Stimulated activated CD4-positive, alpha-beta T cell treated with anti-CD3 and anti-CD28 coated beads, TNF-alpha, amount 100 ng/mL, for 1 hour (primary cell): ENCODE measurements at regions not wholly inside any gene's neighbourhood (a gene's known extent, or its start where the extent isn't known, plus 50 kb on each side); places are given as distances from the start of the nearest gene placed in this dataset.

Experiments
- DNase-seq, 3 donors: peaks; one replicate each; pipeline ENCODE4 v3.0.0-alpha.2; 2020; ENCODE audit warnings: low read depth in 3 of 3, low spot score in 1 of 3

DNA sequence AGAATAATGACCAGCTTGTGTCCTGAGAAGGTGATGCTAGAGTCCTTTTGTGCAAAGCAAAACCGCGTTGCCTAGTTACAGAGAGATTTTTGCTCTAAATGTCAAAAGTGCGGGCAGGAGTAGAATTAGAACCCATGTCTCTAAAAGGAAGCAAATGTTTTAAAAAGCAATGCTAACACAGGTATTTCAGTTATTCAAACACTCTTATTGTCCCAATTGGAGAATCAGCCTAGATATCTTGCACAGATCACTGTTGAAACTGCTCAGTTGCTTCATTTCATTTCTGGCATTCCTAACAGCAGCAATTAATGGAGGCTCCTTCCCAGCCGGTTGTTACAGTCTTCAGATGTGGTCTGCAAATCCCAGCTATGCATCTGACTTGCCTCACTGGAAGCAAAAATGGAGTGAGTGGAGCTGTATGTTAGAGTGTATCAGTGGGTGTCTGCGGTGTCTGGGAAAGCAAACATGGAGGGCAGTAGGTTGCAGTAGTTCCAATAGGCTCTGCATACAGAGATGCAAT, 55.6 kb upstream of the SEMA6D start:
- no peak for DNase-seq

GRCh38 chr15:47663101-47663500, 54.2 kb upstream of the SEMA6D start:
- no peak for DNase-seq
